Loucy (cell line): ENCODE measurements at regions not wholly inside any gene's neighbourhood (a gene's known extent, or its start where the extent isn't known, plus 50 kb on each side); places are given as distances from the start of the nearest gene placed in this dataset.

Experiments used
- H2AFZ ChIP-seq: fragments of 200-600 bp; sonication (generic); 2 replicates; pipeline ENCODE4 v1.6.0; 2016; ENCODE audit warnings: antibody characterized with exemption, mild to moderate bottlenecking, low read length, moderate library complexity
- H3F3A ChIP-seq: fragments of 200-600 bp; 2 replicates; pipeline ENCODE4 v1.6.0; 2016; ENCODE audit warnings: antibody characterized with exemption, low read depth, mild to moderate bottlenecking
- H3K27me3 ChIP-seq: fragments of 200-600 bp; sonication (generic); 2 replicates; pipeline ENCODE4 v1.6.1; 2014; ENCODE audit warnings: low read length, mild to moderate bottlenecking; ENCODE audit not compliant: insufficient read depth, poor library complexity, severe bottlenecking
- H3K36me3 ChIP-seq: fragments of 200-600 bp; sonication (generic); 2 replicates; pipeline ENCODE4 v1.6.1; 2016; ENCODE audit warnings: low read length; ENCODE audit not compliant: insufficient read depth
- H3K4me1 ChIP-seq: fragments of 200-600 bp; sonication (generic); 2 replicates; pipeline ENCODE4 v1.5.1; 2014; ENCODE audit warnings: low read length, mild to moderate bottlenecking; ENCODE audit not compliant: insufficient read depth, poor library complexity, severe bottlenecking
- H3K4me2 ChIP-seq: fragments of 200-600 bp; sonication (generic); 2 replicates; pipeline ENCODE4 v1.6.0; 2014; ENCODE audit warnings: antibody characterized with exemption, low read length, low read depth, mild to moderate bottlenecking; ENCODE audit not compliant: poor library complexity, severe bottlenecking
- H3K4me3 ChIP-seq: fragments of 200-600 bp; sonication (generic); 2 replicates; pipeline ENCODE4 v1.5.1; 2014; ENCODE audit warnings: low read length, mild to moderate bottlenecking, mixed read lengths; ENCODE audit not compliant: poor library complexity, severe bottlenecking
- H3K79me2 ChIP-seq: fragments of 200-600 bp; sonication (generic); 2 replicates; pipeline ENCODE4 v1.6.1; 2014; ENCODE audit warnings: low read length; ENCODE audit not compliant: insufficient read depth
- H3K9ac ChIP-seq: fragments of 200-600 bp; sonication (generic); 2 replicates; pipeline ENCODE4 v1.6.0; 2014; ENCODE audit warnings: mild to moderate bottlenecking, low read depth, low read length, moderate library complexity; ENCODE audit not compliant: poor library complexity, severe bottlenecking
- H3K9me2 ChIP-seq: fragments of 200-600 bp; sonication (generic); replicated peaks from 2 replicates; pipeline ENCODE4 v1.6.1; 2016; ENCODE audit warnings: low read depth, low read length, mixed read lengths
- H3K9me3 ChIP-seq: fragments of 200-600 bp; sonication (generic); 2 replicates; pipeline ENCODE4 v1.6.1; 2014; ENCODE audit warnings: mild to moderate bottlenecking, antibody characterized with exemption, low read length, low read depth; ENCODE audit not compliant: insufficient read depth
- H4K20me1 ChIP-seq: fragments of 200-600 bp; sonication (generic); 2 replicates; pipeline ENCODE4 v1.6.0; 2014; ENCODE audit warnings: antibody characterized with exemption, low read length, mild to moderate bottlenecking; ENCODE audit not compliant: insufficient read depth, poor library complexity, severe bottlenecking
- EZH2phosphoT487 ChIP-seq: fragments of 200-600 bp; IDR thresholded peaks from 2 replicates; pipeline ENCODE4 v1.6.1; 2018; ENCODE audit warnings: antibody characterized with exemption, mild to moderate bottlenecking, moderate library complexity, borderline replicate concordance
- TF ChIP-seq, protein P1 (sequence below): fragments of 200-600 bp; sonication (generic); conservative IDR thresholded peaks from 2 replicates; pipeline ENCODE4 v1.5.1; 2014; ENCODE audit warnings: mild to moderate bottlenecking, antibody characterized with exemption, low read length

DNA sequence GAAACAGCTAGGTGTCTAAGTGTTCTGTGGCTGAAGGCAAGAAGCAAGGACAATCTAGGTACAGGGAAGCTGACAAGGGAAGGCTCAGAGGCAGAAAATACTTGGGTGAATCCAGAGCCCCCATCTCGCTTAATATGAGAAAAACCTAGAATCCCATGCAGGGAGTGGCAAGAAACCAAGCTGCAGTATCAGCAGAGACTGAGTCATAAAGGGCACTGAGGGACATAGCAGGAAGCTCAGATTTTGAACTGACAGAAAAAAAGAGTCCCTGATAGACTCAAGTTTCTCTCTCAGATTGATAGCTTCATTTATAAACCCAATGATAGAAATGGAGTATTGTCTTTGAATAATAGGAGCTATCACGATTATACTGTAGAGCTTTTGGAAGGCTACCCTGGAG is 77.3 kb upstream of the KCNJ15 start:
- H3K27me3 ChIP-seq, result no peaks in the 10 kb centered on the region
- no peak overlapping the region for H2AFZ ChIP-seq
- H4K20me1 ChIP-seq, result no peaks in the 10 kb centered on the region
- H3K79me2 ChIP-seq, result no peaks in the 10 kb centered on the region
- no peaks in the 10 kb centered on the region for H3K9me2 ChIP-seq
- no peaks in the 10 kb centered on the region for H3K36me3 ChIP-seq
- peaks cover 10% of the 10 kb centered on the region for H3K4me1 ChIP-seq
- TF ChIP-seq, protein P1, sequence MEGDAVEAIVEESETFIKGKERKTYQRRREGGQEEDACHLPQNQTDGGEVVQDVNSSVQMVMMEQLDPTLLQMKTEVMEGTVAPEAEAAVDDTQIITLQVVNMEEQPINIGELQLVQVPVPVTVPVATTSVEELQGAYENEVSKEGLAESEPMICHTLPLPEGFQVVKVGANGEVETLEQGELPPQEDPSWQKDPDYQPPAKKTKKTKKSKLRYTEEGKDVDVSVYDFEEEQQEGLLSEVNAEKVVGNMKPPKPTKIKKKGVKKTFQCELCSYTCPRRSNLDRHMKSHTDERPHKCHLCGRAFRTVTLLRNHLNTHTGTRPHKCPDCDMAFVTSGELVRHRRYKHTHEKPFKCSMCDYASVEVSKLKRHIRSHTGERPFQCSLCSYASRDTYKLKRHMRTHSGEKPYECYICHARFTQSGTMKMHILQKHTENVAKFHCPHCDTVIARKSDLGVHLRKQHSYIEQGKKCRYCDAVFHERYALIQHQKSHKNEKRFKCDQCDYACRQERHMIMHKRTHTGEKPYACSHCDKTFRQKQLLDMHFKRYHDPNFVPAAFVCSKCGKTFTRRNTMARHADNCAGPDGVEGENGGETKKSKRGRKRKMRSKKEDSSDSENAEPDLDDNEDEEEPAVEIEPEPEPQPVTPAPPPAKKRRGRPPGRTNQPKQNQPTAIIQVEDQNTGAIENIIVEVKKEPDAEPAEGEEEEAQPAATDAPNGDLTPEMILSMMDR, result no peak
- TF ChIP-seq EZH2phosphoT487, result no peak
- no peaks in the 10 kb centered on the region for H3K9me3 ChIP-seq
- H3K9ac ChIP-seq, result no peak overlapping the region
- no peak overlapping the region for H3K4me2 ChIP-seq
- H3F3A ChIP-seq, result no peaks in the 10 kb centered on the region
- H3K4me3 ChIP-seq, result no peak overlapping the region

DNA sequence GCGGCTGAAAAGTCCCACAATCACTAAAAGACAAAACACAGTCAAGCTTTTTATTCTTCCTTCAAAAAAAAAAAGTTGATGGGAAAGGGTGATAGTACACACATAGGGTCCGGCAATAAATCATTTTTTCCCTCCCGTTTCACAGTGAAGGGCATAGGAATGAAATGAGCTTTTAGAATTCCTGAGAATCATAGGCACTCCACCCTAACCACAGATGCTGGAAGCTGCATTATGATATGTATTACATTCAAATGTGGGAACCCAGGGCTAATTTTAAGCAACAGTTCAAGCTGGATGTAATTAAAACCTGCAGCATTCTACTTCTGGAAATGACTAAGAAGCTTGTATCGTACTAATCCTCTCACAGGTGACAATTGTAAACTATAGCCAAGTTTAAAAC is 75.7 kb upstream of the KCNJ15 start:
- Histone ChIP-seq H3K4me2 (no peak overlapping the region), H4K20me1 (no peaks in the 10 kb centered on the region), H3K9me3 (no peaks in the 10 kb centered on the region), H3K4me3 (no peak overlapping the region), H2AFZ (no peak overlapping the region), H3K9ac (no peak overlapping the region), H3K36me3 (no peaks in the 10 kb centered on the region), H3F3A (no peaks in the 10 kb centered on the region), H3K4me1 (peaks cover 10% of the 10 kb centered on the region), H3K27me3 (no peaks in the 10 kb centered on the region), H3K9me2 (no peaks in the 10 kb centered on the region), H3K79me2 (no peaks in the 10 kb centered on the region)
- TF ChIP-seq EZH2phosphoT487, result no peak
- TF ChIP-seq, protein P1, result no peak

DNA sequence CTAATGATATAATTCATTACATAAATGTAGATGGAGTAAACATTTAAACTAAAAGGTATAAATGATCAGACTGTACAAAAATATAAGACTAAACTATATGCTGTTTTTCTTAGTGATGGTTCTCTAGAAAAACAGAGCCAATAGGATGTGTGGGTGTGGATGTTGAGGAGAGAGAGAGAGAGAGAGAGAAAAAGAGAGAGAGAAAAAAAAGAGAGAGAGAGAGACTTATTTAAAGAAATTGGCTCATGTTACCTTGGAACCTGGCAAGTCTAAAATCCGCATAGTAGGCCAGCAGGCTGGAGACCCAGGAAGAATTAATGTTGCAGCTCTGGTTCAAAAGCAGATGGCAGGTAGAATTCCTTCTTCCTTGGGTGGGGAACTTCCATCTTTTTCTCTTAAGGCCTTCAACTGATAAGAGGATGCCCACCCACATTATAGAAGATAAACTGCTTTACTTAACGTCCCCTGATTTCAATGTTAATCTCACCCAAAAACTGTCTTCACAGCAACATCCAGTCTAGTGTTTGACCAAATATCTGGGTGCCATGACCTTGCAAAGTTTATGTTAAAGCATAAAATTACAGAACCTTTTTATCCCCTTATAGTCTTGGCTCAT is 74.3 kb upstream of the KCNJ15 start:
- Histone ChIP-seq H3K36me3 (no peaks in the 10 kb centered on the region), H3K4me3 (no peak overlapping the region), H3K27me3 (no peaks in the 10 kb centered on the region), H4K20me1 (no peaks in the 10 kb centered on the region), H3K9me2 (no peaks in the 10 kb centered on the region), H3K9me3 (no peaks in the 10 kb centered on the region; the same call in 1 of the 2 replicates), H3F3A (no peaks in the 10 kb centered on the region), H2AFZ (no peak overlapping the region), H3K4me2 (no peak overlapping the region), H3K9ac (no peak overlapping the region), H3K4me1 (peaks cover 10% of the 10 kb centered on the region), H3K79me2 (no peaks in the 10 kb centered on the region)
- TF ChIP-seq, protein P1, result no peak
- TF ChIP-seq EZH2phosphoT487, result no peak
